GM13976 (cell line): ENCODE measurements at regions not wholly inside any gene's neighbourhood (a gene's known extent, or its start where the extent isn't known, plus 50 kb on each side); places are given as distances from the start of the nearest gene placed in this dataset.

ENCODE experiments used
- DNase-seq: peaks from one replicate; pipeline ENCODE4 v3.0.0; 2012; ENCODE audit warnings: low spot score
- CTCF ChIP-seq: IDR thresholded peaks from 2 replicates; pipeline ENCODE4 v1.5.1; 2012; ENCODE audit warnings: borderline replicate concordance, mild to moderate bottlenecking; ENCODE audit not compliant: insufficient read depth; ENCODE audit errors: extremely low read depth, missing control alignments, control extremely low read depth
- in situ Hi-C: fragments of 300-500 bp; cut with MboI; formaldehyde crosslinking; loops from one replicate; pipeline ENCODE4 v1.12.0; 2022; ENCODE audit warnings: low sequenced_read_pairs, mixed read lengths, inconsistent platforms; ENCODE audit not compliant: unreplicated experiment

GRCh38 chr2:40043641-40044040 lies 264.6 kb upstream of the THUMPD2 start:
- no peak for DNase-seq
- in situ Hi-C loops, result no loop called here
- TF ChIP-seq CTCF, result no peak

- no peak for TF ChIP-seq CTCF
- in situ Hi-C loops, result no loop called here
- DNase-seq, result no peak
These were observed 264.1 kb upstream of the THUMPD2 start for GRCh38 chr2:40043191-40043590.

- TF ChIP-seq CTCF, result no peak
- in situ Hi-C loops, result no loop called here
- no peak for DNase-seq
These were observed 262.6 kb upstream of the THUMPD2 start for GRCh38 chr2:40041422-40042382.

- TF ChIP-seq CTCF, result no peak
- in situ Hi-C loops, result no loop called here
- no peak for DNase-seq
These were observed 260.5 kb upstream of the THUMPD2 start for GRCh38 chr2:40039549-40039948.

GRCh38 chr2:40038646-40039045 lies 259.6 kb upstream of the THUMPD2 start:
- in situ Hi-C loops, result no loop called here
- no peak for DNase-seq
- no peak for TF ChIP-seq CTCF

GRCh38 chr2:40037303-40037702 lies 258.2 kb upstream of the THUMPD2 start:
- in situ Hi-C loops, result no loop called here
- DNase-seq, result no peak
- TF ChIP-seq CTCF, result no peak
